Keratinocyte (primary cell): ENCODE measurements at regions not wholly inside any gene's neighbourhood (a gene's known extent, or its start where the extent isn't known, plus 50 kb on each side); places are given as distances from the start of the nearest gene placed in this dataset.

ENCODE experiments used
- DNase-seq: peaks from one replicate; pipeline ENCODE4 v3.0.0-alpha.2; 2011; ENCODE audit warnings: low read depth, missing footprints, low spot score
- FAIRE-seq: peaks from 2 replicates; lab custom pipeline; 2011; peaks lifted over from hg19 to GRCh38; lab: Jason Lieb, UNC
- H2AFZ ChIP-seq: 2 replicates; pipeline ENCODE4 v1.6.0; 2012; ENCODE audit warnings: low read length, control low read depth, inconsistent platforms; ENCODE audit not compliant: control insufficient read depth
- H3K27ac ChIP-seq: 2 replicates; pipeline ENCODE4 v1.5.1; 2011; ENCODE audit warnings: low read length; ENCODE audit not compliant: control insufficient read depth, insufficient read depth
- H3K27me3 ChIP-seq: 3 replicates; pipeline ENCODE4 v1.6.0; 2011; ENCODE audit warnings: low read length; ENCODE audit not compliant: control insufficient read depth, insufficient read depth; ENCODE audit errors: extremely low read depth
- H3K36me3 ChIP-seq, 2 experiments: 2 replicates in 1 of 2; 3 replicates in 1 of 2; pipeline ENCODE4 v1.5.1; 2011; ENCODE audit warnings: low read length in 2 of 2, mild to moderate bottlenecking in 1 of 2; ENCODE audit not compliant: control insufficient read depth in 2 of 2, insufficient read depth in 2 of 2; ENCODE audit errors: extremely low read depth in 1 of 2
- H3K4me1 ChIP-seq: 3 replicates; pipeline ENCODE4 v1.5.1; 2011; ENCODE audit warnings: low read length; ENCODE audit not compliant: control insufficient read depth, insufficient read depth; ENCODE audit errors: extremely low read depth
- H3K4me2 ChIP-seq: 3 replicates; pipeline ENCODE4 v1.6.0; 2011; ENCODE audit warnings: low read depth, low read length; ENCODE audit not compliant: control insufficient read depth, insufficient read depth; ENCODE audit errors: extremely low read depth
- H3K4me3 ChIP-seq, 3 experiments: fragments of 200-600 bp in 1 of 3; sonication (generic) in 1 of 3; 2 replicates in 2 of 3; 3 replicates in 1 of 3; pipeline ENCODE4 v1.5.1; 2011 to 2016; ENCODE audit warnings: low read length in 3 of 3, mild to moderate bottlenecking in 3 of 3, control low read depth in 2 of 3, inconsistent platforms in 1 of 3, low read depth in 1 of 3, mixed read lengths in 1 of 3, mixed run types in 1 of 3, moderate library complexity in 1 of 3; ENCODE audit not compliant: control insufficient read depth in 2 of 3, insufficient read depth in 2 of 3; ENCODE audit errors: extremely low read depth in 1 of 3
- H3K79me2 ChIP-seq: 2 replicates; pipeline ENCODE4 v1.6.0; 2012; ENCODE audit warnings: low read length; ENCODE audit not compliant: control insufficient read depth, insufficient read depth
- H3K9ac ChIP-seq: 3 replicates; pipeline ENCODE4 v1.6.0; 2011; ENCODE audit warnings: low read length; ENCODE audit not compliant: control insufficient read depth, insufficient read depth; ENCODE audit errors: extremely low read depth
- H3K9me1 ChIP-seq: 3 replicates; pipeline ENCODE4 v1.6.0; 2011; ENCODE audit warnings: low read length; ENCODE audit not compliant: control insufficient read depth, insufficient read depth; ENCODE audit errors: extremely low read depth
- H3K9me3 ChIP-seq: 2 replicates; pipeline ENCODE4 v1.5.1; 2012; ENCODE audit warnings: low read depth, low read length; ENCODE audit not compliant: control insufficient read depth
- H4K20me1 ChIP-seq: 3 replicates; pipeline ENCODE4 v1.6.0; 2011; ENCODE audit warnings: low read length; ENCODE audit not compliant: control insufficient read depth, insufficient read depth; ENCODE audit errors: extremely low read depth
- CTCF ChIP-seq, 3 experiments: IDR thresholded peaks in 1 of 3; conservative IDR thresholded peaks in 1 of 3; optimal IDR thresholded peaks in 1 of 3; 2 replicates in 2 of 3; 3 replicates in 1 of 3; pipeline versions ENCODE3 to v1.5.1; 2011; ENCODE audit warnings: low read length in 3 of 3, mild to moderate bottlenecking in 3 of 3, moderate library complexity in 2 of 3, control low read depth in 1 of 3, inconsistent platforms in 1 of 3; ENCODE audit not compliant: insufficient read depth in 2 of 3; ENCODE audit errors: extremely low read depth in 1 of 3
- EZH2 ChIP-seq: IDR thresholded peaks from one replicate; pipeline ENCODE4 v1.6.1; 2012; ENCODE audit warnings: inconsistent platforms, mild to moderate bottlenecking, low read length, moderate library complexity
- dilution Hi-C: fragments of 300-500 bp; cut with MboI; formaldehyde crosslinking; loops from one replicate; pipeline ENCODE4 v1.7.0; 2020; ENCODE audit warnings: low sequenced_read_pairs; ENCODE audit not compliant: extremely low pct_ligation_motif_present

GRCh38 chr18:67104700-67105284 lies 411.7 kb downstream of the DSEL start:
- dilution Hi-C loops: no loop called here
- no peak overlapping the region for H3K9ac ChIP-seq
- H3K36me3 ChIP-seq: no peaks in the 10 kb centered on the region
- no peak overlapping the region for H2AFZ ChIP-seq
- DNase-seq (no peak), FAIRE-seq (no peak)
- no peak overlapping the region for H3K4me2 ChIP-seq
- no peak overlapping the region for H3K4me3 ChIP-seq
- H3K9me3 ChIP-seq: no peaks in the 10 kb centered on the region
- H4K20me1 ChIP-seq: no peaks in the 10 kb centered on the region
- H3K9me1 ChIP-seq: no peaks in the 10 kb centered on the region
- no peaks in the 10 kb centered on the region for H3K79me2 ChIP-seq
- no peak overlapping the region for H3K27ac ChIP-seq
- H3K27me3 ChIP-seq: no peaks in the 10 kb centered on the region
- no peaks in the 10 kb centered on the region for H3K4me1 ChIP-seq
- peak; percentile 65 to 74 (median 73) for TF ChIP-seq CTCF (optimal IDR thresholded peaks at IDR 0.05 in 1 of 3, IDR thresholded peaks at IDR 0.05 in 1 of 3, conservative IDR thresholded peaks at IDR 0.05 in 1 of 3; ENCODE audit: extremely low read depth in 1 of 3, insufficient read depth in 2 of 3, low read length in 3 of 3)
- no peak for TF ChIP-seq EZH2

GRCh38 chr18:67094123-67094522 lies 422.4 kb downstream of the DSEL start:
- H3K9me1 ChIP-seq: no peaks in the 10 kb centered on the region
- DNase-seq: no peak
- no peak overlapping the region for H2AFZ ChIP-seq
- H3K4me1 ChIP-seq: no peaks in the 10 kb centered on the region
- TF ChIP-seq EZH2: no peak
- no peak for TF ChIP-seq CTCF (optimal IDR thresholded peaks at IDR 0.05 in 1 of 3, IDR thresholded peaks at IDR 0.05 in 1 of 3, conservative IDR thresholded peaks at IDR 0.05 in 1 of 3; ENCODE audit: extremely low read depth in 1 of 3, insufficient read depth in 2 of 3, low read length in 3 of 3)
- no peak overlapping the region for H3K4me2 ChIP-seq
- no peak overlapping the region for H3K9ac ChIP-seq
- H3K4me3 ChIP-seq: no peak overlapping the region
- no peak overlapping the region for H3K27ac ChIP-seq
- H3K27me3 ChIP-seq: no peaks in the 10 kb centered on the region
- no peaks in the 10 kb centered on the region for H4K20me1 ChIP-seq
- H3K79me2 ChIP-seq: no peaks in the 10 kb centered on the region
- FAIRE-seq: no peak
- dilution Hi-C loops: no loop called here
- no peaks in the 10 kb centered on the region for H3K36me3 ChIP-seq
- no peaks in the 10 kb centered on the region for H3K9me3 ChIP-seq
